Fibroblast of the aortic adventitia (primary cell): ENCODE measurements at regions not wholly inside any gene's neighbourhood (a gene's known extent, or its start where the extent isn't known, plus 50 kb on each side); places are given as distances from the start of the nearest gene placed in this dataset.

Source experiments
- DNase-seq: peaks from one replicate; pipeline ENCODE4 v3.0.0-alpha.2; 2010; ENCODE audit warnings: low read depth
- H3K4me3 ChIP-seq: 2 replicates; pipeline ENCODE4 v1.5.1; 2011; ENCODE audit warnings: low read depth, mild to moderate bottlenecking, control low read depth, low read length, moderate library complexity
- TF ChIP-seq, protein P1 (sequence below): IDR thresholded peaks from 2 replicates; pipeline ENCODE4 v1.5.1; 2011; ENCODE audit warnings: mild to moderate bottlenecking, low read length, control low read depth, inconsistent platforms; ENCODE audit not compliant: insufficient read depth

DNA sequence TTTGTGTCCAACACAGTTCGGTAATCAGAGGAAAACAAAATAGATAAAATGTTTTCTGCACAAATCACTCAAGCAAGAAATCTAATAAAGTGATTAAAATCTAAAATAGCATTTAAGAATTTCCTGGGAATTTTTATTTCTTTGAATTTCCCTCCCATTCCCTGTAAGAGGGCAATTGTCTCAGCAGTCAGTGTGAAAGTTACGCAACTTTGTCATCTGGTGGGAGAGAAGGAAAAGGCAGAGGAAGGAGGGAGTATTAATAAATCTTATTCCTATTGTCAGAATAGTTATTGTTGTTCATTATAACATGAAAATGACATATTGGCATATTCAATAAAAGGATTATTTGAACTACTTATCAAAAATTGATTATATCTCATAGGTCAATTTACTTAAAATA lies 464.9 kb downstream of the PRKD1 start:
- no peak overlapping the region for H3K4me3 ChIP-seq
- DNase-seq: no peak
- TF ChIP-seq, protein P1, sequence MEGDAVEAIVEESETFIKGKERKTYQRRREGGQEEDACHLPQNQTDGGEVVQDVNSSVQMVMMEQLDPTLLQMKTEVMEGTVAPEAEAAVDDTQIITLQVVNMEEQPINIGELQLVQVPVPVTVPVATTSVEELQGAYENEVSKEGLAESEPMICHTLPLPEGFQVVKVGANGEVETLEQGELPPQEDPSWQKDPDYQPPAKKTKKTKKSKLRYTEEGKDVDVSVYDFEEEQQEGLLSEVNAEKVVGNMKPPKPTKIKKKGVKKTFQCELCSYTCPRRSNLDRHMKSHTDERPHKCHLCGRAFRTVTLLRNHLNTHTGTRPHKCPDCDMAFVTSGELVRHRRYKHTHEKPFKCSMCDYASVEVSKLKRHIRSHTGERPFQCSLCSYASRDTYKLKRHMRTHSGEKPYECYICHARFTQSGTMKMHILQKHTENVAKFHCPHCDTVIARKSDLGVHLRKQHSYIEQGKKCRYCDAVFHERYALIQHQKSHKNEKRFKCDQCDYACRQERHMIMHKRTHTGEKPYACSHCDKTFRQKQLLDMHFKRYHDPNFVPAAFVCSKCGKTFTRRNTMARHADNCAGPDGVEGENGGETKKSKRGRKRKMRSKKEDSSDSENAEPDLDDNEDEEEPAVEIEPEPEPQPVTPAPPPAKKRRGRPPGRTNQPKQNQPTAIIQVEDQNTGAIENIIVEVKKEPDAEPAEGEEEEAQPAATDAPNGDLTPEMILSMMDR: no peak

DNA sequence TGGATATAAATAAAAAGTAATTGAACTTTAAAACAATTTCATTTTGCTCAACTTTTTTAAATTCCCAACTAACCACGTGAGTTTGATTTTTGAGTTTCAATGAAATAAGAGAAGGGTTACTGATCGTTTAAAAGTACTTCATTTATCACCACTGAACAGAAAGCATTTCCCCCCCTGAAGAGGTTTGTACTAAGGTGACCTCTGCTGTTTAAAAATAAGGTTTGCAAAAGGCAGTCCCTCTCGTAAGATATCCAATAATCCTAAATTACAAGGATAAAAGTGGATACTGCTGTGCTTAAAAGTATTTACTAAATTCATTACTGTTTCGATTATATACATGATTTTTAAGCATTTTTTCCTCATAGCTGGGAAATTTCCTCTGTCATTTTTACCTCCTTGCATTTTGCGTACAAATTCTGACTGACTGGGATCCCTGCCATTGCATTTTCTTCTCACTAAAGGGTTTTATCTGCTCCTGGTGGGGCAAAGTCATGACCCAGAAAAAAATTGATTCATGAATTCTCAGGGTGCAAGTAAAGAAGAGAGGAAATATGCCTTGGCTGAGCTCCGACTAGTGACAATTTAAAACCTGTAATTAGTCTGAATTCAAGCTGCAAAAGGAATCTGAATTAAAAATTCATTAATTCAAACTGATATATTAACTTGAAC lies 463.8 kb downstream of the PRKD1 start:
- DNase-seq: peak; percentile 55
- no peak overlapping the region for H3K4me3 ChIP-seq
- TF ChIP-seq, protein P1: peak; percentile 24

DNA sequence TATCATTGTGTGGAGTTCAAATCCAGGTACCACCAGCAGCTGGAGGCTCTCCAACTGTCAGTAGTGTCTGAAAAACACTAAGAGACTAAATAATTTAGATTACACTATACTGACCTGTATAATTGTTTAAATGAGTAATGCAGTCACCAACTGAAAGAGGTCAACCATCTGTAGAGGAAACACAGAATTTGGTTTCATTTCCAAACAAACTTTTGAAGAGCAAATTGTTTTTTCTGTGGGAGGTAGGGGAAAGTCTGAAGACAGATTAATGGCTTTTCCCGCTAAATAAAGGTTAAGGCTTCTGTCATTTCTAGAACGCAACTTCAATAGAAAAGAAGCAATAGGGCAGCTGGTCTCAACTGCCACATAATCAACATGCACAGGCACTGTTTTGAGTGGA lies 462.6 kb downstream of the PRKD1 start:
- no peak overlapping the region for H3K4me3 ChIP-seq
- TF ChIP-seq, protein P1: no peak
- DNase-seq: no peak

DNA sequence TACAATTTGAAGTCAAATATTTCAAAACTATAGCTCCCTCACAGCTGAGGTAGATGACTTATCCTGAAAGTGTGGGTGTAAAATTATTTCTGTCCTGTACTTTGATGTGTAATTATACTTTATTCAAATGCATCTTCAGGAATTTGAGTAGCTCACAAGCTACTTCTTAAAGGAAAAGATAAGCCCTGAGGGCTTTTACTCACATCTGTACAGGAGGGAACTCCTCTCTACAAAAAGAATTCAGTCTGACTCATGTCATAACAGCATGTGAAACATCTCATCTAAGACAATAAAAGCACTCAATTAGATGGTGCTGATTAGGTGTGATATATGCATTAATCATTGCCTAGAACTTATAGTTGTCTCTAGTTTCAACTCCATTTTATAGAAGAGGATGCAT lies 452.0 kb downstream of the PRKD1 start:
- no peak overlapping the region for H3K4me3 ChIP-seq
- TF ChIP-seq, protein P1: no peak
- no peak for DNase-seq

DNA sequence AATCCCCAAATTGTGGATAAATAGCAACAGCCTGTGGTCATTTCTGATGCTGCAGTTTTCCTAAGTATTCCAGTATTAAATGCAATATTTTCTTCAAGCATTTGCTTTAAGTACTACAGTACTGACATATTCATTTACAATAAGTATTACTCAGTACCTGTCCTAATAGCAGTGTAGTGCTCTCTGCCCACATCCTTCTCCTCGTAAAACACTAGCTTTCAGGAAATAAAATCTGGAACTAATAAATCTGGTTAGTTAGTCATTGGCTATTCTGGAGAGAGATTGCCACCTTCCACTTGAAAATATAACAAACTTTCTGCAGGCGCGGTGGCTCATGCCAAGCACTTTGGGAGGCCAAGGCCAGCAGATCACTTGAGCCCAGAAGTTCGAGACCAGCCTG lies 441.5 kb downstream of the PRKD1 start:
- DNase-seq: peak; percentile 4
- TF ChIP-seq, protein P1: peak; percentile 7
- no peak overlapping the region for H3K4me3 ChIP-seq

DNA sequence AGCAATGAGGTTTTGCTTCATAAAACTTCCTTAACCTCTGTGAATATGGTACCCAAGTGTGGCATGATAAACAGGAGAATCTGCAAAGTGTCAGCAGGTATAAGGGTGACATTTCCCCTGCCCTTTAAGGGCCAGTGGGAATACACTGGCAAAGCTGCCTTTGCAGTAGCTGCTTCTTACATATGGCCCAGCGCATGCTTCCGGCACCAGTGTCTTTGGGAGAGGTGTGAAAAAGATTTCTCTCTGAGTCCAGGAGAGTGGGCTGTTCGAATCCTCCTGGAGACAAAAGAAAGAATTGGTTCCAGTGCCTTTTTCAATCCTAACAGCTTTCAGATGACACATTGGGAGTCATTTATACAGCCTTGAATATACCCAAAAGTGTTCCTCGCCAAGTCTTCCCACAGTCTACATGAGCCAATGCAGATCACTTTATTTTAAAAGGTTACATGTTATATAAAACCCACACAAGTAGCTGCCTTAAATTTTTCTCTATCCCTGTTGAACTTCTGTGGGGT lies 437.7 kb downstream of the PRKD1 start:
- no peak overlapping the region for H3K4me3 ChIP-seq
- DNase-seq: no peak
- TF ChIP-seq, protein P1: no peak

DNA sequence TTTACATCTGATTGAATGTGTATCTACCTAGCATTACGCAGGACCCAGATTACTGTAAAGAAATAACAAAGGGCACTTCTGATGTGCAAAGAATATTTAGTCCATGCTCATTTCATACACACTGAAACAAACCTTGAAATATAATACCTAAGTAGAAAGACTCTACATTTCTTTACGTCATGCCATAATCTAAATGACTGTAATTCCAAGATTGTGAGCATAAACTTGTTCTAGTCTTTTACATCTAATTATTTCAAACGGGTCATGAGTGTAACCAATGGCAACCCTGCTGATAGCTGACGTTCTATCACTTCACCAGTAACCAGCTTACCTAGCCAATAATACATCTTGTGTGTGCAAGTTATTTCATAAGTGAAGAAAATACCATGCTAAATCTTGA lies 433.8 kb downstream of the PRKD1 start:
- no peak overlapping the region for H3K4me3 ChIP-seq
- no peak for DNase-seq
- TF ChIP-seq, protein P1: no peak
